Effector memory CD8-positive, alpha-beta T cell (primary cell): ENCODE measurements at regions not wholly inside any gene's neighbourhood (a gene's known extent, or its start where the extent isn't known, plus 50 kb on each side); places are given as distances from the start of the nearest gene placed in this dataset.

Source experiments
- ATAC-seq: fragments of 150-1000 bp; cut with Tn5 transposase; replicated peaks from 2 replicates; pipeline ENCODE4 v1.10.0; 2021; ENCODE audit warnings: mild to moderate bottlenecking, moderate library complexity
- DNase-seq, 3 experiments: peaks; one replicate each; pipeline ENCODE4 v3.0.0; 2021
- H3K27ac Mint-ChIP-seq, 2 donors: one replicate each; pipeline ENCODE4 v1.8.0; 2022; ENCODE audit warnings: mild to moderate bottlenecking in 2 of 2, mixed read lengths in 2 of 2, moderate library complexity in 2 of 2
- H3K27me3 Mint-ChIP-seq, 2 donors: one replicate each; pipeline ENCODE4 v1.8.0; 2022; ENCODE audit warnings: mixed read lengths in 2 of 2
- H3K36me3 Mint-ChIP-seq: one replicate; pipeline ENCODE4 v1.8.0; 2022; ENCODE audit warnings: mild to moderate bottlenecking, moderate library complexity, mixed read lengths; ENCODE audit not compliant: insufficient read depth
- H3K4me1 Mint-ChIP-seq, 2 donors: one replicate each; pipeline ENCODE4 v1.8.0; 2022; ENCODE audit warnings: low read depth in 2 of 2, mixed read lengths in 2 of 2
- H3K4me3 Mint-ChIP-seq, 2 donors: one replicate each; pipeline ENCODE4 v1.8.0; 2022; ENCODE audit warnings: mild to moderate bottlenecking in 2 of 2, mixed read lengths in 2 of 2, moderate library complexity in 2 of 2
- H3K9me3 Mint-ChIP-seq, 2 donors: one replicate each; pipeline ENCODE4 v1.8.0; 2022; ENCODE audit warnings: mixed read lengths in 2 of 2

DNA sequence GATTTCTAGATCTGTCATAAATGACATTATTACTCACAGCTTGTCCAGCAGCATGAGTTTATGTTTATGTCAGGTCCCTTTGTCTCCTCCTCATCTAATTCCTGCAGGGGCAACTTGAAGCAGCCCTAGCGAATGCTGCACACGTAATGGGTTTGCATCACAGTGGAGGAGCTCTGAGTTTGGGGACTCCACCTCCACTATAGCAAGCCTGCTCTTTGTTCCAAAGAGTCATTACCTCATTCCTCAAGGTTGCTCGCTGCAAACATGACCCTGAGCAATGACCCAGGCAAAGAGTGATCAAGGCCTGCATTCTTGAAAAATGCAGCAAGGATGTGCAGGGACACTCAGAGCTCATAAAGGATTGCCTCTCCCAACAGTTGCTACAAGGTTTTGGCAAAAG lies 261.9 kb downstream of the HHIPL2 start:
- no peak for ATAC-seq
- H3K9me3 Mint-ChIP-seq: no peaks in the 10 kb centered on the region
- H3K27ac Mint-ChIP-seq: no peak overlapping the region
- no peak for DNase-seq
- H3K27me3 Mint-ChIP-seq: peaks cover 22 to 43% of the 10 kb centered on the region in 2 donors
- no peak overlapping the region for H3K4me3 Mint-ChIP-seq
- no peaks in the 10 kb centered on the region for H3K4me1 Mint-ChIP-seq
- H3K36me3 Mint-ChIP-seq: no peaks in the 10 kb centered on the region

DNA sequence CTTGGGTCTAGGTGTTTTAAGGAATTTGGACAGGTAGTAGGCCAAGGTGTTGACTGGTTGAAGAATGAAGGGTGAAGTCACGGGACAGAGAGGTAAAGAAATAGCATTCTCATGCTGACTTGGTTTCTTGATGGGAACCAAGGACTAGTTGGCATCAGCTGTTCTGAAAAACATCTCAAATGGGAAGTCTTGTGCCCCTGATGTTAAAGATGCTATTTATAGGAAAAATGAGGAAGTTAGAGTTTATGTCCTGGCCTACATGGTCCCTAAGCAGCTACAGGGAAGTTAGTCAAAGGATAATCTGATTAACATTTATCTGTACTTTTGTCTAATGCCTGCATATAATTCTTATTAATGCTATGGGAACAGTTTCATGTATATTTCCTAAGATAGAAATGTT lies 262.4 kb downstream of the HHIPL2 start:
- Mint-ChIP-seq H3K4me3 (no peak overlapping the region), H3K9me3 (no peaks in the 10 kb centered on the region), H3K4me1 (no peaks in the 10 kb centered on the region), H3K36me3 (no peaks in the 10 kb centered on the region), H3K27ac (no peak overlapping the region), H3K27me3 (peaks cover 22 to 43% of the 10 kb centered on the region in 2 donors)
- no peak for DNase-seq
- no peak for ATAC-seq

DNA sequence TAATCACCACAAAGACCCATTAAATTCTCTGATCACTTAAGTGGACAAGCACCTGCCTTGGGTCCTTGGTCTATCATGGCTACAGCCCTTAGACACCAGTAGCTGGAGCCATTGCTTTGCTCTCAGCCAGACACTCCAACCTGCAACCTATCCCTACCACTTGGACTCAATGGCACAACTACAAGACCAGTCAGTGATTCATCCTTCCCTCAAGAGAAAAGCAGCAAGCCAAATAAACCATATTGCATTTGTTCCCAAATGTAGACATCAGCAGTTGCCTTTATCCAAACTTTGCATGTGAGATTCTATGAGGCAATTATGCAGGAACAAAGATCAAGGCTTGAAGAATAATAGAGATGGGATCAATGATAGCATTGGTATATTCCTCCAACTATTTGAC lies 263.4 kb downstream of the HHIPL2 start:
- H3K36me3 Mint-ChIP-seq: no peaks in the 10 kb centered on the region
- H3K4me1 Mint-ChIP-seq: no peaks in the 10 kb centered on the region
- DNase-seq (no peak), ATAC-seq (no peak)
- no peak overlapping the region for H3K27ac Mint-ChIP-seq
- no peaks in the 10 kb centered on the region for H3K9me3 Mint-ChIP-seq
- H3K27me3 Mint-ChIP-seq: peaks cover 22 to 43% of the 10 kb centered on the region in 2 donors
- H3K4me3 Mint-ChIP-seq: no peak overlapping the region

DNA sequence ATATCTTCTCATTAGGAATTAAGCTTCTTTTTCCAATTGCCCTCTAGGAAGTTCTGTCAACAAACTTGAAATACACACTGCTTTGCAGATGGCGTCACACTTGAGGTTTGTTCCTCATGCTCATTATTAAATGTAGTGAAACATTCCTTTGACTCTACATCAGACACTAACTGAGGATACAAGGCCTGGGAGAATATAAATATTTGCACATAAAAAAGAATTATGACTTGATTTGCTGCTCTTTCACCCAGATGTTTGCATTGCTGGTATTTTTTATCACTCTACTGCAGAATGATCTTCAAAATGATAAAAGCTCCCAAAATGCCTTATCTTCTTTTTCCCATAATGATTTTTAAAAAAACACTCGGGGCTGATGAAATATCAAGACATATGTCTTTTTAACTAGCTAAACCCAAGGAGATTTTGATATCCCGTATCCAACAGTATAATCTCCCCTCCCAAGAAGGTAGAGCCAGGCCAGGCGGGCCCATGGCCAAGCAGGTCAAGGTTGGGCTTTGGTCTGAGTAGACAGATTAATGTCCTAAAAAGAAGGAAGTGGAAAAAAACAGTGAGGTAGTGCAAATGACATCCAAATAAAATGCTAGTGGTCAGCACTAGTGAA lies 264.6 kb downstream of the HHIPL2 start:
- H3K27ac Mint-ChIP-seq: no peak overlapping the region

DNA sequence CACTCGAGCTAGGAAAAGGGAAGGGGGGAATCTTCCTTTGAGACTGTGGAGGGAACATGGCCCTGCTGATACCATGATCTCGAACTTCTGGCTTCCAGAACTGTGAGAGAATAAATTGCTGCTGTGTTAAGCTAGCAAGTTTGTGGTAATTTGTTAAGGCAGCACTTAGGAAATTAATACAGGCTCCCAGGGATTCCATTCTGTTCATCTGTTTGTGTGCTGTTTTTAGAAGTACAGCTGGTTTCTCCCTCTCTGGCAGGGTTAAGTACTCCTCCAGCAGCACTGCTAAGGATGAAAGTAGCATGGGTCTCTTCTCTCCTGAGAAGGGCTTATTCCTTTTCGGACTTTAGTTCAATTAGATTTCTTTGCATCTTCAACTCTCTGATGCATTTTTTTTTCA lies 268.3 kb downstream of the HHIPL2 start:
- Mint-ChIP-seq H3K4me1 (no peaks in the 10 kb centered on the region), H3K27me3 (peaks cover 0 to 26% of the 10 kb centered on the region in 2 donors), H3K9me3 (no peaks in the 10 kb centered on the region), H3K36me3 (no peaks in the 10 kb centered on the region), H3K4me3 (no peak overlapping the region), H3K27ac (no peak overlapping the region)
- DNase-seq (no peak), ATAC-seq (no peak)

More for the DNA sequence above, 264.6 kb downstream of the HHIPL2 start:
- Mint-ChIP-seq H3K9me3 (no peaks in the 10 kb centered on the region), H3K36me3 (no peaks in the 10 kb centered on the region), H3K27me3 (peaks cover 16 to 36% of the 10 kb centered on the region in 2 donors), H3K4me3 (no peak overlapping the region), H3K4me1 (no peaks in the 10 kb centered on the region)
- ATAC-seq (no peak), DNase-seq (no peak)

DNA sequence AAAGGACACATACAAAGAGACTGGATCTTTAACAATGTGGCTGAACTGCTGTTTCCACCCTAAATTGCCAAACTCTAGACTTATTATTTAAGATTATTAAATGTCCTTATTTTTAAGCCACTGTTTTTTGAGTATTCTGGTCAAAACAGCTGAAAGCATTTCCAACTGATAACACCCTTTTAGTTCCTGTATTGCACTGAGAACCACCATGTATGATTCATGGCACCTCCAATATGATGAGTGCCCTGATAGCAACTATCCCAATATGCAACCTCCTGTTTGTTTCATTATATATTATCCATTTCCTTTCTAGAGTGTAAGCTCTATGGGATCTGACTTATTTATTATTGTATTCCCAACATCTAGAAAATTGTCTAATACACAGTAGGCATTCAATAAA lies 269.4 kb downstream of the HHIPL2 start:
- H3K27me3 Mint-ChIP-seq: peaks cover 2 to 17% of the 10 kb centered on the region in 2 donors
- DNase-seq (no peak), ATAC-seq (no peak)
- no peak overlapping the region for H3K4me3 Mint-ChIP-seq
- no peak overlapping the region for H3K27ac Mint-ChIP-seq
- no peaks in the 10 kb centered on the region for H3K4me1 Mint-ChIP-seq
- no peaks in the 10 kb centered on the region for H3K9me3 Mint-ChIP-seq
- no peaks in the 10 kb centered on the region for H3K36me3 Mint-ChIP-seq

DNA sequence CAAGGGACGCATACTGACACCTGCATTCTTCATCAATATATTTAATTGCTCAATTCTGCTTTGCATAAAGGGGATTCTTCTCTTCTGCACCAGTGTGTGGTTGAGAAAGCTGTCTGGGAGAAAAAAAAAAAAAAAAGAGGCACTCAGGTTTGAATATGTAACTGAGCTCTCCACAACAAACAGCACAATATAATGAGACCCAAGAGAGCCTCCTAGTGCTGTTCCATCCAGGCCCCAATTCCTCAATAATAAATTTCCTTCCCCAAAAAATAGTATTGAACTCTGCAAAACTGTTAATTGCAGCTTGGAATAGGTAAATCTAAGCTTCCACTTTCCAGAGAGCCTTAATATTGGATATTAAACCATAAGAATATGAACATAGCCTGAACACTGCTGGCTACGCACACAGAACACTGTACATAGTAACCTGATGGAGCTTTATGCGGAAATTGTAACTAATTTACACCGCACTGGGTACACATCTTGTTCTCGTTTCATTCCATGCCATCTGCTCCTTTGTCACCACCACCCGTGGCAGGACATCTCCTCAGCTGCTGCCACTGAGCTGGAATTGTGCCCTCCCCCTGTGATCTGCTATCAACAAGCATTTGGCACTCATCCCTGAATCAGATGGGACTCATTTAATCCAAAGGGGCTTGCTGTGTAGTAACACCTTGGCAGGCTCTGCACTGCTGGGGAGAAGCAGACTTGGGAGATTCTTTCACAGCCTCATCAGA lies 272.0 kb downstream of the HHIPL2 start:
- DNase-seq (no peak), ATAC-seq (no peak)
- Mint-ChIP-seq H3K4me1 (no peaks in the 10 kb centered on the region), H3K27ac (no peak overlapping the region), H3K36me3 (no peaks in the 10 kb centered on the region), H3K4me3 (no peak overlapping the region), H3K9me3 (no peaks in the 10 kb centered on the region), H3K27me3 (peaks cover 6 to 9% of the 10 kb centered on the region in 2 donors)

DNA sequence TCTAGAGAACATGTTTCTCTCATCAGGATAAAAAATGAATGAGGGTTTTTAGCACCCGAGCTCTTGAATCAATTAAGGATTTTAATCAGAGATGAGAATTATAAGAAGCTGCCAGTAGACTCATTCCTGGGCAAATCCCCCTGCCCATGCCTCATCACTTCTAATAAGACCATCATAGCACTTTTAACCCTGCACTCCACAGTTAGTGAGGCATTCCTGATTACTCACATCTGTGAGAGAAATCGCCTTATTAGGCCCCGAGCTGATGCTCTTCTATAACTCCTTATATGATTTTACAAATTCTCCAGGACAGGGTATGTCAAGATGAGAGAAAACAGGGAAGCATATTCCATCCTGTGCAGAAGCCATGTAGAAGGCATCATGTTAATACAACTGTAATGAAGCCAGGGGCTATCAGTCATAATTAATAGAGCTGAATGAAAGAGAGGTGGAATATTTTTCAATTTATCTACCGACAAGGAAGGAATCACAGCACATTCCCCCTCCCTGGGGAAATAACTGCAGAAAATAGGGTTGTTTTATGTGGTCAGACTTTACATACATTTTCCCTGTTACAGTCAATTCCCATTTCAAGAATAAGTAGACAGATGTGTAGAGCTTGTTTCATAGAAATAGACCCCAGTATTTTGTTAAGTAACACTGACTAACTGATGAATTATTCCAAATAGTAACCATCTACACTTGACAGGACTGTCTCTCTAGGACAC lies 272.7 kb downstream of the HHIPL2 start:
- no peaks in the 10 kb centered on the region for H3K36me3 Mint-ChIP-seq
- H3K27ac Mint-ChIP-seq: no peak overlapping the region
- H3K27me3 Mint-ChIP-seq: peaks cover 9 to 10% of the 10 kb centered on the region in 2 donors
- DNase-seq: no peak
- no peak overlapping the region for H3K4me3 Mint-ChIP-seq
- no peak for ATAC-seq
- no peaks in the 10 kb centered on the region for H3K9me3 Mint-ChIP-seq
- no peaks in the 10 kb centered on the region for H3K4me1 Mint-ChIP-seq

DNA sequence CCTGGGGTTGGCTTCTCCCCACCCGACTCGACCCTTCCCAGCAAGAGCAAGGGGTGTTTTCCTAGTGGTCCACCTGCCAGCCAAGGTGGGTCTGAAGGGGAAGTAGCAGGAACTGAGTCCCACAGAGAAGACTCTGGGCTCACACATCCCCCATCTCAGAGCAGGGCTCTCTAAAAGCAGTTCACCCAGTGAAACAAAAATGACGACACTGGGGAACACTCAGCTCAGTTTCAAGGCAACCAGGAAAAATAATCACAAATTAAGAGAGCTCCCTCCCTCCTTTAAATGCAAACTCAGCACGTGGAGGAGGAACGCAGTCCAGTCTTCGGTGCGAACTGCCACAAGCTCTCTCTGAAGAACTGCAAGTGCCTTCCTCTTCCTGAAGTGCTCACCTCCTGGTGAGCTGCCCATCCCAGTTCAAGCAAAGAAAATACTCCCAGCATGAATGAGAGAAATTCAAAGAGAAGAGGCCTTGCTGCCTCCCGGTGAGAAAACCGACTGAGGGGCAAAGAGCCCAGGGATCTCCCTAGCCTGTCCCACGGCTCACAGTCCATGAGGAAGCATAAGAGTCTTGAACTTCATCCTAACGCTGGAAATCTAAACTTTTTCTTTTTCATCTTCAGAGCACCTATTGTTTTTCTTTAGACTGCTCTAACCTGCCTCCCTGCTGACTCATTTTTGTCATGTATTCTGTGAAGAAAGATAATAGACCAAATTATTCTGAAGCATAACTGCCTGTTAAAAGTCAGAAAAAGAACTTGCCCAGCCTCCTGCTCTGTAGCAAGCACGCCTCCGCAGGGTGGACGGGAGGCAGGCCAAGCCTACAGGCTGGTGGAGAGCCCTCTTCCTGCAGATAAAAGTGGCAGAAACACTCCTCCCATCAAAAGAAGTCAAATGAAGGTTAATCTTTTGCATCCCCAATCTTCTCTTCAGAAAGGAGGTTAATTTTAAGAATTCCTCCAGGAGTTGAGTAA lies 281.4 kb downstream of the HHIPL2 start:
- H3K27ac Mint-ChIP-seq: no peak overlapping the region

DNA sequence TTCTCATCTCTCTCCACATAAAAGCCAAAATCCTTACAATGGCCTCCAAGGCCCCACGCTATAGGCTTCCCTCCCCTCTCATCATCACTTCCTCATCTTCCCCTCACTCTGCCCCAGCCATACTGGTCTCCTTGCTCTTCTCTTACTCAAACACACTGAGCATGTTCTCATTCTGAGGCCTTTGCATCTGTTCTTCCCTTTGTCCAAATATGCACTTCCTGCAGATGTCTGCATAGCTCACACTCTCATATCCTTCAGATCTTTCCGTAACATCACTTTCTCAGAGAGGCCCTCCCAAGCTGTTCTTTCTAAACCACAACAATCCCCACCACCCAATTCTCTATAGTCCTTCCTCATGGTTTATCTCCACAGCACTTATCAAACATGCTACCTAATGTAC lies 284.1 kb downstream of the HHIPL2 start:
- Mint-ChIP-seq H3K36me3 (no peaks in the 10 kb centered on the region), H3K27me3 (peaks cover 0 to 13% of the 10 kb centered on the region in 2 donors)

More for the DNA sequence above, 281.4 kb downstream of the HHIPL2 start:
- H3K27me3 Mint-ChIP-seq: peaks cover 10 to 24% of the 10 kb centered on the region in 2 donors
- no peaks in the 10 kb centered on the region for H3K9me3 Mint-ChIP-seq
- ATAC-seq (no peak), DNase-seq (no peak)
- no peaks in the 10 kb centered on the region for H3K36me3 Mint-ChIP-seq
- no peaks in the 10 kb centered on the region for H3K4me1 Mint-ChIP-seq
- no peak overlapping the region for H3K4me3 Mint-ChIP-seq

DNA sequence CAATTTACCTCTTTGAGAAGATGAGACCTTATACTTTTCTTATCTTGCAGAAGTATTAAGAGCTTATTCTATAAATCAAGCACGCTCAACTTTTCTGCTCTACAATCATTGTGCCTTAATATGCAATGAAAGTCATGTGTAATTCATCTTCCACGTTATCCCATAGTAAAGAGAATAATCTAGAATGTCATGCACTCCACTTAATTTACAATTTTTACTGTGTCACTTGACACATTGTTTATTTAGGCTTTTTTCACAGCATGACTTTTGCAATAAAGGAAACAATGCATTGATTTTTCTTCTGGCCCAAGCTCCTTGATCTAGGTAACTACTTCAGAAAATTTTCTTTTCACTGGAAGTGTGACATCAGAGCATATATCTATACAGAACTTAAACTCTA lies 290.9 kb downstream of the HHIPL2 start:
- Mint-ChIP-seq H3K27ac (no peak overlapping the region), H3K4me1 (peaks cover 0 to 3% of the 10 kb centered on the region in 2 donors), H3K4me3 (no peak overlapping the region), H3K27me3 (peaks cover 0 to 13% of the 10 kb centered on the region in 2 donors), H3K36me3 (no peaks in the 10 kb centered on the region), H3K9me3 (no peaks in the 10 kb centered on the region)
- ATAC-seq (no peak), DNase-seq (no peak)

More for the DNA sequence above, 284.1 kb downstream of the HHIPL2 start:
- Mint-ChIP-seq H3K9me3 (no peaks in the 10 kb centered on the region), H3K4me3 (no peak overlapping the region), H3K4me1 (no peaks in the 10 kb centered on the region), H3K27ac (no peak overlapping the region)
- ATAC-seq (no peak), DNase-seq (no peak)

DNA sequence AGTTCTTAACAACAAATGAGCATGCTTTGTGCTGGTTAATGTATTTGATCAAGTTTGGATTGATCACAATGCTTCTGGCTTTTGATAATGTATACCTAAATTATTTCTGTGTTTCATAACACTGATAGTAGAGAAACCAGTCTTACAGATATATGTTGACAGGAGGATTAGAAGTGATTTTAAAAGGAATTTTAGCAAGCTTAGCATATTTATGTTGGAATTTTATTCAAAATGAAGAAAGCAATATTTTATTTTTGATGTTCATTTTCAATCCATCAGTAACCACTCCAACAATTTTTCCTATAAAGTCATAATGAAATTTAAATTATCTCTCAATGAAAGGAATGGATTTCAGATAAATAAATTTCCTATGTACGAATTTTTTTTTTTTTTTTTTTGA lies 291.8 kb downstream of the HHIPL2 start:
- H3K4me3 Mint-ChIP-seq: no peak overlapping the region
- ATAC-seq: no peak

DNA sequence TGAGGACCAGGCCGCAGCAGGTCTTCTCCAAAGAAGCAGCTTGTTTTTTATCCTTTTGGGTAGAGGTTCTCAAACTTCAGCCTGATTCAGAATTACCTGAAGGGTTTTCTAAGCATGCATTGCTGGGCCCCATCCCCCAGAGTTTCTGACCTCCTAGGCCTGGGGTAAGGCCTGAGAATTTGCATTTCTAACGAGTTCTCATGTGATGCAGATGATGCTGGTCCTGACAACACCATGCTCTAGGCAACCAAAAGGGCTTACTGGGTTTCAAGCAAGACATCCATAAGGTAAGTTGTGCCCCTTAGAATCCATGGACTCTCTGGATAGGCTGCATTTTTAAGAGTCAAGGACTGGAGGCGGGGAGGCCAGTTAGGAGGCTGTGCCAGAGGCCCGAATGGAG lies 295.1 kb downstream of the HHIPL2 start:
- no peaks in the 10 kb centered on the region for H3K36me3 Mint-ChIP-seq

More for the DNA sequence above, 291.8 kb downstream of the HHIPL2 start:
- Mint-ChIP-seq H3K36me3 (no peaks in the 10 kb centered on the region), H3K4me1 (peaks cover 2 to 6% of the 10 kb centered on the region in 2 donors), H3K27me3 (peaks cover 0 to 13% of the 10 kb centered on the region in 2 donors), H3K9me3 (no peaks in the 10 kb centered on the region), H3K27ac (no peak overlapping the region)
- DNase-seq: no peak

More for the DNA sequence above, 295.1 kb downstream of the HHIPL2 start:
- no peak overlapping the region for H3K4me3 Mint-ChIP-seq
- DNase-seq (no peak), ATAC-seq (no peak)
- no peak overlapping the region for H3K27ac Mint-ChIP-seq
- H3K9me3 Mint-ChIP-seq: no peaks in the 10 kb centered on the region
- H3K27me3 Mint-ChIP-seq: peaks cover 0 to 5% of the 10 kb centered on the region in 2 donors
- peaks cover 2 to 6% of the 10 kb centered on the region in 2 donors for H3K4me1 Mint-ChIP-seq
